ENCODE measurements at regions not wholly inside any gene's neighbourhood (a gene's known extent, or its start where the extent isn't known, plus 50 kb on each side); places are given as distances from the start of the nearest gene placed in this dataset.

DNA sequence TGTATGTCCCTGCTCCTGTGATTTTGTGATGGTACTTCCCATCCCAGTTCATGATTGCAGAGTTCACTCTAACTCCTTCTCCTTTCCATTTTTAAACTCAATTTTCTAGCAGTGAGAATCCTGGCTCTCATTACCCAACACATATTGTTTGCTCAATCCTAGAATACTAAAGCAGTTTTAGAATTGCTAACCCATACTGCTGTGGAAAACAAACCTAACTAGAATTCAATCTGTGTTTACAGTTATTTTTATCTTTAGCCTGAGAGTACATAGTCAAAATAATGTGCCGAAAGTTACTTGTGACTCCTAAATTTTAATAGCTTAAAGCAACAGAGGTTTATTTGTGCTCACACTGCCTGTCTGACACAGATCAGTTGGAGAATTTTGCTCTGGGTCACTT is 508.0 kb downstream of the AACS start:
- DNase-seq (ENCODE audit: low spot score), result no peak

- no peak for DNase-seq (ENCODE audit: low spot score)
These were observed 512.1 kb downstream of the AACS start for GRCh38 chr12:125577334-125577733.

GRCh38 chr12:125579916-125580315 is 514.7 kb downstream of the AACS start:
- no peak for DNase-seq (ENCODE audit: low spot score)

- no peak for DNase-seq (ENCODE audit: low spot score)
These were observed 517.8 kb downstream of the AACS start for GRCh38 chr12:125583071-125583470.

- DNase-seq (ENCODE audit: low spot score), result no peak
These were observed 521.2 kb downstream of the AACS start for GRCh38 chr12:125586441-125586840.

DNA sequence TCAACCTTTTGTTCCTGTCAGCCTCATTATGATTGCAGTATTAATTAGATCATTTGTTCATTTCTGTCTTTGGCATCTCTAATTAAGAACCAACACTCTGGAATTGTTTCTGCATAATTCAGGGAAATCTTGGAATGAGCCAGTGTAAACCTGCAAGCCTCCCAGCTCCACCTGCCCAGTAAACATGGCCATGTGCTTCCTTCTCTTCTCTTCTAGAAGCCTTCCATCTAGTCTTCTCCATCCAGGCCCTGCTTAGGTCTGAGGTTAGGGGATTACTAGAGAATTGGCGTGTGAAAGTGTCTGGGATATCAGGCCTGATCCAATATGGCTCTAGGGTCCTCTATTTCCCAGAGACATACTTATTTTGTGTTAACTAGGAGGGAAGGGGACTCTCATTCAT is 528.0 kb downstream of the AACS start:
- no peak for DNase-seq (ENCODE audit: low spot score)

DNA sequence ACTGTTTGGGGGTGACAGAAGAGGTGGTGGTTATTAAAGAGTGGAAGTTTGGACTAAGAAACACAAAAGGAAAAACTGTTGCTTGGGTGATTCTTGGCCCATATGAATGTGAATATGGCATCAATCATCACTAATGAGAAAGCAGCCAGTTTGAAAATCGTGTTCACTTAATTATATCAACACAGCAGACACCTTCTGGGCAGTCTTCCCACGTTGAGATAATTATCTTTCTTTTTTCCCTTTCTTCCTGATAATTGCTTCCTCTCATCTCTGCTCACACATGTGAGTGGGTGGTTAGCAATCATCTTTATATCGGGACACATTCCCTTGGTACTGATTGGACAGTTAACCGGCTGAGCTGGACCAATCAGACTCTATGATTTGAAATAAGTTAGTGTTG is 539.7 kb downstream of the AACS start:
- no peak for DNase-seq (ENCODE audit: low spot score)

- DNase-seq (ENCODE audit: low spot score), result no peak
These were observed 541.1 kb downstream of the AACS start for GRCh38 chr12:125606312-125606711.

DNA sequence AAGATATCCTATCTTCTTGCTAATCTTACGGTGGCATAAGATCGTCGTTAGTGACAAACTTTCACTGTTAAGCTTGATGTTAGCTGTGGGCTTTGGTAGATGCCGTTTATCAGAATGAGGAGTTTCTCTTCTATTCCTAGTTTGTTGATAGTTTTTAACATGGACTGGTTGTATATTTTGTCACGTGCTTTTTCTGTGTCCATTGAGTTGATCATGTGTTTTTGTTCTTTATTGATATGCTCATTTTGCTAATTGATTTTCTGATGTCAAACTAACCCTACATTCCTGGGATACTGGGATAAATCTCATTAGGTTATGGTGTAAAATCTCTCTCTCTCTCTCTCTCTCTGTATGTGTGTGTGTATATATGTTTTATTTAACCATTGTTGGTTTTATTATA is 545.1 kb downstream of the AACS start:
- DNase-seq (ENCODE audit: low spot score), result no peak

DNA sequence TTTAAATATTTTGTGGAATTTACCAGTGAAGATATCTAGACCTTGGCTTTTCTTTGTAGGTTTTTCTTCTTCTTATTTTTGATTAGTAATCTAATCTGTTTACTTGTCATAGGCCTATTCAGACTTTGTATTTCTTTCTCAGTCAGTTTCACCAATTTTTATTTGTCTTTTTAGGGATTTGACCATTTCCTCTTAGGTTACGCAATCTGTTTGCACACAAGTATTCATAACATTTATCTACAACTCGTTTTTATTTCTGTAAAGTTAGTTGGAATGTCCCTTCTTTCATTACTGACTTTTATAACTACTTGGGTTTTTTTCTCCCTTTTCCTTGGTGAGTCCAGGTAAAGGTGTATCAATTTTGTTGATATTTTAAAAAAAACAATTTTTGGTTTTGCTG is 545.7 kb downstream of the AACS start:
- DNase-seq (ENCODE audit: low spot score), result no peak

DNA sequence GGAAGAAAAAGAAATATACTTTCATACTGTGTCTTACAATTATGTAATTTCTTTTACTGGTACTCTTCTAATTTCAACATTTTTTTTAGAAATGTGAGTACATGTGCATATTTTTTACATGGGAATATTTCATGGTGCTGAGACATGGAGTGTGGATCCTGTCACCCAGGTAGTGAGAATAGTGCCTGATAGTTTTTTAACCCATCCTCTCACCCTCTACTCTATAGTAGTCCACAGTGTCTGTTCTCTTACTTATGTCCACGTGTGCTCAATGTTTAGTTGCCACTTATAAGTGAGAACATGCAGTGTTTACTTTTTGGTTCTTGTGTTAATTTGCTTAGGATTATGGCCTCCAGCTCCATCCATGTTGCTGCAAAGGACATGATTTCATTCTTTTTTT is 548.8 kb downstream of the AACS start:
- no peak for DNase-seq (ENCODE audit: low spot score)

GRCh38 chr12:125619723-125620122 is 554.5 kb downstream of the AACS start:
- DNase-seq (ENCODE audit: low spot score), result no peak

DNA sequence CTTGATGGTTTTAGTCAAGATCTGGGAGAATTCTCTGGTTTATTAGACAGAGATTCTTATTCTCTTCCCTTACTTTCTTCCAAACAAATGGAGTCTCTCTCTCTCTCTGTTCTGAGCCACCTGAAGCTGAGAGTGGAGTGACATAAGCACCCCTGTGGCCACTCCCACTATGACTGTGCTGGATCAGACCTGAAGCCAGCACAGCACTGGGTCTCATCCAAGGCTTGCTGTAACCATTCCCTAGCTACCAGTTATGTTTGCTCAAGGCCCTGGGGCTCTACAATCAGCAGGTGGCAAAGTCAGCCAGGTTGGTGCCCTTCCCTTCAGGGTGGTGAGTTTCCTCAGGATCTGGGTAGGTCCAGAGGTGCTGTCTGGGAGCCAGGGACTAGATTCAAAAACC is 568.5 kb downstream of the AACS start:
- no peak for DNase-seq (ENCODE audit: low spot score)

GRCh38 chr12:125634813-125635212 is 569.6 kb downstream of the AACS start:
- no peak for DNase-seq (ENCODE audit: low spot score)

- no peak for DNase-seq (ENCODE audit: low spot score)
These were observed 574.6 kb downstream of the AACS start for GRCh38 chr12:125639826-125640225.

DNA sequence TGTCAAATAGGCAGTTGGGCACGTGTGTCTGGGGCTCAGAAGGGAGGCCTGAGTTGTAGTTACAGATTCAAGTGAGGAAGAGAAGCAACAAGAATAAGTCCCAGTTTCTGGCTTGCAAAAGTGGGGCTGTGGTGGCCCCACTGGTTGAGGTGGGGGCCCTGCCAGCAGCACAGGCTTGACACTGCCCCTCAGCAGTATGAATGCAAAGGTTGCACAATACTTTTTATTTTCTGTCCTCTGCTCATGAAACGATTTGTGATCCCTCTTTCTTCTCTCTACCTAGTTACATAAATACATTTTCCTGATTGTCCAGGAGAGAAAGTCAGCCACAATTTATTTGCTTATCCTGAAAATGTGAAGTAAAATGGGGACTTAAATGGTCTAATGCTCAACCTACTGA is 577.8 kb downstream of the AACS start:
- DNase-seq (ENCODE audit: low spot score), result no peak

GRCh38 chr12:125645724-125646123 is 580.5 kb downstream of the AACS start:
- no peak for DNase-seq (ENCODE audit: low spot score)

GRCh38 chr12:125650587-125650986 is 585.4 kb downstream of the AACS start:
- DNase-seq (ENCODE audit: low spot score), result no peak

- no peak for DNase-seq (ENCODE audit: low spot score)
These were observed 586.4 kb downstream of the AACS start for GRCh38 chr12:125651625-125652024.

DNA sequence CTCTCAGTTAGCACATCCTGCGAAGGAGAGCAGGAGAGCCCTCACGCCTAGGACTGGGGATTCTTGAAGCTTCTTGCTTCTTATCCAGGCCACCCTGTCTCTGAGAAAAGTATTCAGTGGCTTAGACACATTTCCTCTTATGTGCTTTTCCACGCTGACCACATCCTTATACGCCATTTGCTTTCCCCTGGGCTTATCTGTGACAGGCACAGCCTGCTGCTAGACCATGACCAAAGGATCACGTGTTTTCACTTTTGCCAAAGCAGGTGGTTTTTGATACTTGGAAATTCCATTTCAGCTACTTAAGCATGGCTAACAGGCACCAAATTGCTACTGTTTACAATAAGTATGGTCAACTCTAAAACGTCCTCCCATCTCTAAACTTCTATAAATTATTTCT is 587.4 kb downstream of the AACS start:
- no peak for DNase-seq (ENCODE audit: low spot score)

GRCh38 chr12:125657681-125658080 is 592.4 kb downstream of the AACS start:
- no peak for DNase-seq (ENCODE audit: low spot score)

- no peak for DNase-seq (ENCODE audit: low spot score)
These were observed 609.5 kb downstream of the AACS start for GRCh38 chr12:125674554-125675338.

DNA sequence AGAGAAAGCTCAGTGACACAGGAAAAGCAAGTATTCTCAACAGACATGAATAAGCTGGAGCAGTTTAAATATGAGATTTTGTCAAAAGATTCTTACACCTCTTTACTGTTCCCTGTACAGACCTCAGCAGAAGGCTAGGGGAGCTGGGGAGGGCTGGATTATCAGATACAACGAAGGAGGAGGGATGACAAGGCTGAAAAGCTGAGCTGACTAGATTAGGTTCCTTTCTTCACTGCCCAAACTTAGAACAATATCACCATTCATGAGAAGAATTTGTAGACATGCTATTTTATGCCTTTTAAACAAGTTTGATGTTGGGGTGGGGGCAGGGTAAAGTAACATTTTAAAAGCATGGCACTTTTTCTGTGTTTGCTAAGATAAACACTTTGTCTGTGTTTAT is 611.1 kb downstream of the AACS start:
- no peak for DNase-seq (ENCODE audit: low spot score)

GRCh38 chr12:125677829-125678228 is 612.6 kb downstream of the AACS start:
- no peak for DNase-seq (ENCODE audit: low spot score)

Measured in NAMALWA (cell line).